NCI-H524 (cell line): ENCODE measurements at regions not wholly inside any gene's neighbourhood (a gene's known extent, or its start where the extent isn't known, plus 50 kb on each side); places are given as distances from the start of the nearest gene placed in this dataset.
A peak's percentile ranks its signal among the peaks of the same experiment; 100 is the strongest.

Experiments
- DNase-seq, 2 experiments: peaks; one replicate each; lab custom pipeline; 2025; lab: John Stamatoyannopoulos, UW

DNA sequence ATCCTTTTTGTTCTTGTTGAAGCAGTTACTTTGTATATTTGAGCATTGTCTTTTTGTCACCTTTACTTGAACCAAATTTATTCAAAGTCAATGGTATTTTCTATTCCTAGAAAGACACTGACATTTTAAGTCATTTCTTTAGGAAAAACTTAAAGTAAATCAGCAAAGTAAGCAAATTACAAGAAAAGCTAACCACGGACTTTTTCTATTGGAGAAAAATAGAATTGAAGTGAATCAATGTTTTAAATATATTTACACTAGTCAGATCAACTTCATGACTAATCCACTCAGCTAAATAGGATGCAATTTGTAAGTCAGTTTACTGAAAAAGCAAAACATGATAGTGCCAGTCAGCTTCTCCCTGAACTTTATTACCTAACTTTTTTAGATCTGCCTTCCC, 733.8 kb upstream of the ALCAM start:
- no peak for DNase-seq

- peak in 1 of 2 experiments; percentile 7 for DNase-seq
Measured at GRCh38 chr3:104635872-104636580, 730.7 kb upstream of the ALCAM start.

DNA sequence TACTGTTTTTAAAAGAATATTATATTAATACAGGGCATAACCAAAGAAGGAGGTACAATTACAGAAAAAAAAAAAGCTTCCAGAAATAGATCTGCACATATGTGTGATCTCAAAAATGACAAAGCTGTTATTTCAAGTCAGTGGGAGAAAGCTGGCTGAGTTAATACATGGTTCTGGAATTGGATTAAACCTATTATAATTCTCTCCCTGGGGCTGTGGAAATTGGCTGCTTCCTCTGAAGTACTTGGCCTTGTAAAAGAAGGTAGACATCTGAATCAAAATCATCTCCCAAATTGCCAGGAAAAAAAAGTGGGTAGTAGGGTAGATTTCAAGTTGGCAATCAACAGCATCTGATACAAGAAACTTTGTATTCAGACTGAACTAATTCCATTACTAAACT, 723.9 kb upstream of the ALCAM start:
- DNase-seq = peak in 1 of 2 experiments; percentile 25

- no peak for DNase-seq
Measured at GRCh38 chr3:104646196-104646595, 720.5 kb upstream of the ALCAM start.

DNA sequence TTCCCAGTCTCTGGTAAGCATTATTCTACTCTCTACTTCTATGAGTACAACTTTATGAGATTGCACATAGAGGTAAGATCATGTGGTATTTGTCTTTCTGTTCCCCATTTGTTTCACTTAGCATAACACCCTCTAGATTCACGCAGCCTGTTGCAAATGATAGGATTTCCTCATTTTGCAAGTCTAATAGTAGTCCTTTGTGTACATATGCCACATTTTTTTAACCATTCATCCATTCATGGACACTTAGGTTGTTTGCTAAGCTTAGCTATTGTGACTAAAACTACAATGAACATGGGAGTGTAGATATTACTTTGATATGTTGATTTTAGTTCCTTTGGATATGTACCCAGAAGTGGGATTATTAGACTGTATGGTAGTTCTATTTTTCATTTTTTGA, 717.9 kb upstream of the ALCAM start:
- DNase-seq = no peak

GRCh38 chr3:104669083-104669482, 697.6 kb upstream of the ALCAM start:
- DNase-seq = peak; percentile 30 to 80

DNA sequence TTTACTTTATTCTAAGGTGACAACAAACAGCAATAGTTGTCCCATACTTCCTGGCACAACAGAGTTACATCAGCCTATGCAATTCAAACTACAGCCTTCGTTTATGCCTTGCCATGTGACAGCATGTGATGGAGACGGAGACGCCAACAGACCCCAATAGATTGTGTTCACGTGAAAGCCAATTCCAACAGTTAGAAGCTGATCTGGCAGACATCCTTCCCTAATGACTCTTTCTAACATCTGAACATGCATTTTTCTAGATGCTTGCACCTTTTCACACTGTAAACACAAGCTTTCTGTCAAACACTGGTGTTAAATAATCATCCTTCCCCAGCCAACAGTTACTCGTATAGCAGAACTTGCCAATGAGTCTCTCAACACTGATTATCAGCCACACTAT, 694.4 kb upstream of the ALCAM start:
- DNase-seq = no peak

GRCh38 chr3:104673981-104674380, 692.7 kb upstream of the ALCAM start:
- no peak for DNase-seq

DNA sequence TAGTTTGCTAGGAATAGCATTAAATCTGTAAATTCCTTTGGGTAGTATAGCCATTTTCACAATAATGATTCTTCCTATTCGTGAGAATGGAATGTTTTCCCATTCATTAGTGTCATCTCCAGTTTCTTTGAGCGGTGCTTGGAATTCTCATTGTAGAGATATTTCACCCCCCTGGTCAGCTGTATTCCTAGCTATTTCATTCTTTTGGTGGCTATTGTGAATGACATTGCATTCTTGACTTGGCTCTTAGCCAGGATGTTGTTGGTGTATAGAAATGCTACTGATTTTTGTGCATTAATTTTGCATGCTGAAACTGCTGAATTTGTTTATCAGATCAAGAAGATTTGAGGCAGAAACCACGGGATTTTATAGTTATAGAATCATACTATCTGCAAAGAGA, 690.5 kb upstream of the ALCAM start:
- DNase-seq = no peak

- DNase-seq = no peak
Measured at GRCh38 chr3:104677932-104678331, 688.8 kb upstream of the ALCAM start.

GRCh38 chr3:104685492-104685891, 681.2 kb upstream of the ALCAM start:
- no peak for DNase-seq

DNA sequence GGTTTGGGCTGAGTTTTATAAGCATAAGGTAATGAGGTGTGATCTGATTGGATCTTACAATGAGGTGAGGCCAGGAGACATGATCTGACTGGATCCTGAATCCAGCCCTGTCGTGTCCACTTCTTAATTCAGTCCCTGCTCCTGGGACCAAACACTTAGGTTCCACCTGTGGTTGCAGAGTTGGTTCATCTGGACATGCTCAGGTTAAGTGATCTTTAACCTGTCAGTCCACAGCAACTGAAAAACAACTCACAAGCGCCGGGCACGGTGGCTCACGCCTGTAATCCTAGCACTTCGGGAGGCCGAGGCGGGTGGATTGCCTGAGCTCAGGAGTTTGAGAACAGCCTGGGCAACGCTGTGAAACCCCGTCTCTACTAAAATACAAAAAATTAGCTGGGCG, 679.3 kb upstream of the ALCAM start:
- no peak for DNase-seq

- DNase-seq = no peak
Measured at GRCh38 chr3:104696470-104696869, 670.2 kb upstream of the ALCAM start.

DNA sequence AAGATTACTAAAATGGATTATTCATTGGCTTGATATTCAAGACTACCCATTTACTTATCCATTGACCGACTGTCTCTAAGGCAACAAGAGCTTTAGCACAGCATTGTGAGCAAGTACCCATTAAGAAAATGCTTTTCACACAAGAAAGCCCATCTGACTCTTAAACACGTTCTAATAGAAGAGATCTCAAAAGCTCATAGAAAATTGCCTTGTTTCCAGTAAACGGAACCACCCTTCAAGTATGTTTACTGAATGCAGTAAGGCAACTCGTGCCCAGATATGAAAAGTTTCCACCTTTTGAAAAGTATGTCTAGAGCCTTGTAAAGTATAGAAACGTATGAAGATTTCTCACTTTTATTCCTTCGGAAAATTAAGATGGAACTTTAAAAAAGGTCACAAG, 655.3 kb upstream of the ALCAM start:
- DNase-seq = no peak

GRCh38 chr3:104715972-104716371, 650.7 kb upstream of the ALCAM start:
- DNase-seq = no peak

DNA sequence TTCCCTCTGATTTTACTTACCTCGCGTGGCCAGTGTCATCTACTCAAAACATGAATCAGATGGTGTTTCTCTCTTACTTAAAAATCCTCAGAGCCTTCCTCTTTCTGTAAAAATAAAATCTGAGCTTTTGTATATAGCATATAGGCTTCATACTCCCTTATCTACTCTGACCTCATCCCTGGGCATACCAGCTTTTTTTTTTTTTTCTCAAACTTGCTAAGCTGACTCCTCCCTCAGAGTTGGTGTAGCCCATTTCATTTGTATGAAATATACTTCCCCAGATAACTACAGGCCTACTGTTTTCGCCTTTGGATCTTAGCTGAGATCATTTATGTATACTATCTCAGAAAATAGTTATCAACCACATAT, 648.9 kb upstream of the ALCAM start:
- no peak for DNase-seq

DNA sequence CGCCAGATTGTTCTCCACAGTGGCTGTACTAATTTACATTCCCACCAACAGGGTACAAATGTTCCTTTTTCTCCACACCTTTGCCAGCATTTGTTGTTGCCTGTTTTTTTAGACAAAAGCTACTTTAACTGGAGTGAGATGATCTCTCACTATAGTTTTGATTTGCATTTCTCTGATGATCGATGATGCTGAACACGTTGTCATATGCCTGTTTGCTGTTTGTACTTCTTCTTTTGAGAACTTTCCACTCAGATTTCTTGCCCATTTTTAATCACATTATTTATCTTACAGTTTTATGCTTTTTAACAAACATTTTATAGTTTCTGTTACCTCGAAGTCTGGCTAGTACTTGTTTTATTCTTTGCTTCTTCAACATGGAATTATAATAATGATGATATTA, 643.7 kb upstream of the ALCAM start:
- no peak for DNase-seq

- no peak for DNase-seq
Measured at GRCh38 chr3:104731074-104731473, 635.6 kb upstream of the ALCAM start.

- no peak for DNase-seq
Measured at GRCh38 chr3:104734627-104735026, 632.1 kb upstream of the ALCAM start.

GRCh38 chr3:104735691-104736090, 631.0 kb upstream of the ALCAM start:
- DNase-seq = no peak

DNA sequence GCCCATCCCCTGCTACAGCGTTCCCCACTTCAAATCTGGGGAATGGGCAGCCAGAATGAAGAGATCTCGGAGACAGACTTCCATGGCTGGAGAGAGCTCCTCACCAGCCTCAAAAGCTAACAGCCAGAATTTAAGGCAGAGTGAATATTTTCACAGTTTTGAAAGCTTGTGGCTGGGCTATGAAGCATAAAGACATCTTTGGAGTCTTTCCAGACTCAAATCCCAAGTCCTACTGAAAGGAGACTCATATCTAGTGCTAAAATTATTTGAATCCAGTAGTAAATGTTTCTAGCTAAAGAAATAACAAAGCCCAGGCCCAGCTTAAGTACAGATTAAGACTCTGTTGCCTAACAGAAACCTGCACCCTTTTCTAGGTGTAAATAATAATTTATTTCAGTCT, 628.4 kb upstream of the ALCAM start:
- DNase-seq = no peak

- no peak for DNase-seq
Measured at GRCh38 chr3:104740874-104741379, 625.8 kb upstream of the ALCAM start.

DNA sequence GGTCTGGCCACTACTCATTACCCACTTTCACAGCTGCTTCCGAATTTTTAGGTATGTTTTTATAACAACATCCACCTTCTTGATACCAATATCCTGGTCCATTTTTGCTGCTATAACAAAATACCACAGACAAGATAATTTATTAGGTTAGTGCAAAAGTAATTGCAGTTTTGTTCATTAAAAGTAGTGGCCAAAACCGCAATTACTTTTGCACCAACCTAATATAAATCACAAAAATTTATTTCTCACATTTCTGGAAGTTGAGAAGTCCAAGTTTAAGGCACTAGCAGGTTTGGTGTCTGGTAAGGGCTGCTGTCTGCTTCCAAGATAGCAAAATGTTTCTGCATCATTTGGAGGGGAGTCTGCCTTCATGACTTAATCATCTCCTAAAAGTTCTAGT, 624.7 kb upstream of the ALCAM start:
- DNase-seq = no peak

- no peak for DNase-seq
Measured at GRCh38 chr3:104745313-104745712, 621.4 kb upstream of the ALCAM start.
